ENCODE measurements at regions not wholly inside any gene's neighbourhood (a gene's known extent, or its start where the extent isn't known, plus 50 kb on each side); places are given as distances from the start of the nearest gene placed in this dataset.
"Not testable (repeated sequence)": the region's sequence is repeated elsewhere in the genome, so short reads cannot be mapped to it uniquely, and the experiment has no call there.

DNA sequence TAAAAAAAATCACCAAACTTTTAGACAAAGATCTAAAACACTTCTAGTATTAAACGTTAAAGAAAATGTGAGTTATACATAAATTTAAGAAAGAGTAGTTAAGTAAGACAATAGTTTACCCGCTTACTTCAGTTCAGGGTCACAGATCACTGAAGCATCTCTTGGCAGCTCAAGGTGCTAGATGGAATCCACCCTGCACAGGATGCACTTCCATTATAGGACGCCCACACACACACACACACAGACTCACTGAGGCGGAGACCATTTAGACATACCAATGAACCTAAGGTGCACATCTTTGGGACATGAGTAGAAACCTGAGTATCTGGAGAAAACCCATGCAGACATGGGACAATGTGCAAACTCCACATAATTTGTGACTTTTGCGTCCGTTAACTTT lies 630.6 kb upstream of the ZNF804A start:
- TF ChIP-seq, protein P1, sequence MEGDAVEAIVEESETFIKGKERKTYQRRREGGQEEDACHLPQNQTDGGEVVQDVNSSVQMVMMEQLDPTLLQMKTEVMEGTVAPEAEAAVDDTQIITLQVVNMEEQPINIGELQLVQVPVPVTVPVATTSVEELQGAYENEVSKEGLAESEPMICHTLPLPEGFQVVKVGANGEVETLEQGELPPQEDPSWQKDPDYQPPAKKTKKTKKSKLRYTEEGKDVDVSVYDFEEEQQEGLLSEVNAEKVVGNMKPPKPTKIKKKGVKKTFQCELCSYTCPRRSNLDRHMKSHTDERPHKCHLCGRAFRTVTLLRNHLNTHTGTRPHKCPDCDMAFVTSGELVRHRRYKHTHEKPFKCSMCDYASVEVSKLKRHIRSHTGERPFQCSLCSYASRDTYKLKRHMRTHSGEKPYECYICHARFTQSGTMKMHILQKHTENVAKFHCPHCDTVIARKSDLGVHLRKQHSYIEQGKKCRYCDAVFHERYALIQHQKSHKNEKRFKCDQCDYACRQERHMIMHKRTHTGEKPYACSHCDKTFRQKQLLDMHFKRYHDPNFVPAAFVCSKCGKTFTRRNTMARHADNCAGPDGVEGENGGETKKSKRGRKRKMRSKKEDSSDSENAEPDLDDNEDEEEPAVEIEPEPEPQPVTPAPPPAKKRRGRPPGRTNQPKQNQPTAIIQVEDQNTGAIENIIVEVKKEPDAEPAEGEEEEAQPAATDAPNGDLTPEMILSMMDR (IDR thresholded peaks at IDR 0.05), result no peak
- TF ChIP-seq POLR2A (IDR thresholded peaks at IDR 0.05), result no peak
- Histone ChIP-seq H3K9me3 (no peaks in the 10 kb centered on the region), H3K4me1 (no peaks in the 10 kb centered on the region), H3K27me3 (no peaks in the 10 kb centered on the region), H3K27ac (no peak overlapping the region), H3K36me3 (no peaks in the 10 kb centered on the region), H3K4me3 (replicated peaks in 1 of 3) (no peak overlapping the region)
- DNase-seq, result no peak
- intact Hi-C loops (cut with DNase I), result no loop called here
- WGBS, 2 donors, result 78 to 80% methylated on average over 6 of the region's 6 CpGs

GRCh38 chr2:183975676-183976075 lies 622.7 kb upstream of the ZNF804A start:
- 92 to 95% methylated on average over 7 to 8 of the region's 8 CpGs for WGBS, 2 donors
- H3K4me1 ChIP-seq; intact Hi-C loops (cut with DNase I); H3K4me3 ChIP-seq (replicated peaks in 1 of 3); H3K27me3 ChIP-seq; H3K9me3 ChIP-seq; H3K27ac ChIP-seq; DNase-seq; H3K36me3 ChIP-seq: not testable (repeated sequence)

GRCh38 chr2:183984871-183985270 lies 613.5 kb upstream of the ZNF804A start:
- DNase-seq, result no peak
- no peaks in the 10 kb centered on the region for H3K27me3 ChIP-seq
- H3K4me3 ChIP-seq (replicated peaks in 1 of 3), result no peak overlapping the region
- H3K9me3 ChIP-seq, result no peaks in the 10 kb centered on the region
- no peak for TF ChIP-seq POLR2A (IDR thresholded peaks at IDR 0.05)
- TF ChIP-seq, protein P1 (IDR thresholded peaks at IDR 0.05), result no peak
- no peaks in the 10 kb centered on the region for H3K36me3 ChIP-seq
- no peaks in the 10 kb centered on the region for H3K4me1 ChIP-seq
- no peak overlapping the region for H3K27ac ChIP-seq
- intact Hi-C loops (cut with DNase I), result no loop called here

GRCh38 chr2:183991968-183992367 lies 606.4 kb upstream of the ZNF804A start:
- Histone ChIP-seq H3K36me3 (no peaks in the 10 kb centered on the region), H3K9me3 (no peaks in the 10 kb centered on the region), H3K4me3 (replicated peaks in 1 of 3) (no peak overlapping the region), H3K4me1 (peaks cover 5 to 10% of the 10 kb centered on the region in 2 donors), H3K27me3 (no peaks in the 10 kb centered on the region), H3K27ac (no peak overlapping the region)
- DNase-seq, result no peak
- no peak for TF ChIP-seq POLR2A (IDR thresholded peaks at IDR 0.05)
- TF ChIP-seq, protein P1 (IDR thresholded peaks at IDR 0.05), result no peak
- intact Hi-C loops (cut with DNase I), result no loop called here

- Histone ChIP-seq H3K4me1 (peaks cover 5 to 10% of the 10 kb centered on the region in 2 donors), H3K36me3 (no peaks in the 10 kb centered on the region), H3K4me3 (replicated peaks in 1 of 3) (no peak overlapping the region), H3K9me3 (no peaks in the 10 kb centered on the region), H3K27ac (peak overlapping the region; percentile 1 to 31 (median 20)), H3K27me3 (no peaks in the 10 kb centered on the region)
- no peak for TF ChIP-seq POLR2A (IDR thresholded peaks at IDR 0.05)
- TF ChIP-seq, protein P1 (IDR thresholded peaks at IDR 0.05), result no peak
- peak; percentile 70 to 73 for DNase-seq
- intact Hi-C loops (cut with DNase I), result no loop called here
- 13 to 50% methylated on average over 1 of the region's 1 CpG for WGBS, 2 donors
These were observed 605.3 kb upstream of the ZNF804A start for GRCh38 chr2:183993052-183993451.

DNA sequence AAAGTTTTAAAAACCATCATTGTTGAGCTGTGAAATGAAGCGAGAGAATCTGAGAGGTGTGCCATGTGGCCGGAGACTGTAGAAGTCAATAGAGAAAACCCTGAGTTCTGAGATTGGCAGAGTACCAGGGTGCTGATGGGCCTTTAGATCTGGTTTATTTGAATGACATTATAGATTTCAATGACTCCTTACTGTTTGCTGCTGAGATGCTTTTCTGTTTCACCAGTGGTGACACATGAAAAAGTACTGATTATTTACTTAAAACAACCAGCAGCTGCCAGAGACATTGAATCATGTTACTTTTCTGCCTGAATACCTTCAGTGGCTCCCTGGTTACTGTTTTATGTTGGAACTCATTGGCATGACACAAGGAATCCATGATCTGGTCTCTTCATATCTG lies 602.7 kb upstream of the ZNF804A start:
- intact Hi-C loops (cut with DNase I), result no loop called here
- Histone ChIP-seq H3K4me3 (replicated peaks in 1 of 3) (no peak overlapping the region), H3K27me3 (no peaks in the 10 kb centered on the region), H3K9me3 (no peaks in the 10 kb centered on the region), H3K27ac (peak overlapping the region in 2 of 3 donors; percentile 7 to 20), H3K36me3 (no peaks in the 10 kb centered on the region), H3K4me1 (peaks cover 5 to 10% of the 10 kb centered on the region in 2 donors)
- TF ChIP-seq, protein P1 (IDR thresholded peaks at IDR 0.05), result no peak
- no peak for TF ChIP-seq POLR2A (IDR thresholded peaks at IDR 0.05)
- DNase-seq, result peak; percentile 31 to 33
- WGBS, 2 donors, result 34 to 48% methylated on average over 2 of the region's 2 CpGs

All from thyroid gland (tissue), 4 donors.